ENCODE measurements at regions not wholly inside any gene's neighbourhood (a gene's known extent, or its start where the extent isn't known, plus 50 kb on each side); places are given as distances from the start of the nearest gene placed in this dataset.
A peak's percentile ranks its signal among the peaks of the same experiment; 100 is the strongest.

- DNase-seq (ENCODE audit: low read depth in 2 of 2): no peak
Measured at GRCh38 chr5:168106008-168106761, 185.3 kb upstream of the WWC1 start.

GRCh38 chr5:168109441-168109840, 182.0 kb upstream of the WWC1 start:
- DNase-seq (ENCODE audit: low read depth in 2 of 2): no peak

GRCh38 chr5:168110384-168110783, 181.1 kb upstream of the WWC1 start:
- no peak for DNase-seq (ENCODE audit: low read depth in 2 of 2)

- no peak for DNase-seq (ENCODE audit: low read depth in 2 of 2)
Measured at GRCh38 chr5:168110870-168111832, 180.3 kb upstream of the WWC1 start.

- peak; percentile 9 to 19 for DNase-seq (ENCODE audit: low read depth in 2 of 2)
Measured at GRCh38 chr5:168114444-168115017, 176.9 kb upstream of the WWC1 start.

GRCh38 chr5:168117469-168117868, 174.0 kb upstream of the WWC1 start:
- DNase-seq (ENCODE audit: low read depth in 2 of 2): no peak

GRCh38 chr5:168118042-168118668, 173.3 kb upstream of the WWC1 start:
- no peak for DNase-seq (ENCODE audit: low read depth in 2 of 2)

GRCh38 chr5:168120401-168121137, 170.9 kb upstream of the WWC1 start:
- no peak for DNase-seq (ENCODE audit: low read depth in 2 of 2)

GRCh38 chr5:168121138-168121494, 170.3 kb upstream of the WWC1 start:
- DNase-seq (ENCODE audit: low read depth in 2 of 2): no peak

GRCh38 chr5:168123631-168124528, 167.6 kb upstream of the WWC1 start:
- no peak for DNase-seq (ENCODE audit: low read depth in 2 of 2)

GRCh38 chr5:168125445-168126199, 165.8 kb upstream of the WWC1 start:
- DNase-seq (ENCODE audit: low read depth in 2 of 2): no peak

GRCh38 chr5:168126606-168127005, 164.8 kb upstream of the WWC1 start:
- no peak for DNase-seq (ENCODE audit: low read depth in 2 of 2)

GRCh38 chr5:168128111-168128510, 163.3 kb upstream of the WWC1 start:
- no peak for DNase-seq (ENCODE audit: low read depth in 2 of 2)

GRCh38 chr5:168128557-168128956, 162.9 kb upstream of the WWC1 start:
- DNase-seq (ENCODE audit: low read depth in 2 of 2): no peak

GRCh38 chr5:168131519-168131918, 159.9 kb upstream of the WWC1 start:
- no peak for DNase-seq (ENCODE audit: low read depth in 2 of 2)

GRCh38 chr5:168132241-168132641, 159.2 kb upstream of the WWC1 start:
- no peak for DNase-seq (ENCODE audit: low read depth in 2 of 2)

GRCh38 chr5:168135897-168136296, 155.5 kb upstream of the WWC1 start:
- no peak for DNase-seq (ENCODE audit: low read depth in 2 of 2)

- no peak for DNase-seq (ENCODE audit: low read depth in 2 of 2)
Measured at GRCh38 chr5:168136340-168136739, 155.1 kb upstream of the WWC1 start.

GRCh38 chr5:168137265-168137664, 154.2 kb upstream of the WWC1 start:
- DNase-seq (ENCODE audit: low read depth in 2 of 2): no peak

- no peak for DNase-seq (ENCODE audit: low read depth in 2 of 2)
Measured at GRCh38 chr5:168140241-168140640, 151.2 kb upstream of the WWC1 start.

All from stimulated activated CD4-positive, alpha-beta T cell treated with anti-CD3 and anti-CD28 coated beads, Interleukin-1b, Interleukin-23, amount 100 ng/mL, for 4 hours (primary cell).